SK-N-MC (cell line): ENCODE measurements at regions not wholly inside any gene's neighbourhood (a gene's known extent, or its start where the extent isn't known, plus 50 kb on each side); places are given as distances from the start of the nearest gene placed in this dataset.

Source experiments
- EZH2 ChIP-seq: fragments of 200-600 bp; sonication (generic); IDR thresholded peaks from one replicate; pipeline ENCODE4 v1.6.1; 2017; ENCODE audit warnings: antibody characterized with exemption
- FOXP2 ChIP-seq: optimal IDR thresholded peaks from 2 replicates; pipeline ENCODE3; 2011; ENCODE audit warnings: mild to moderate bottlenecking, moderate library complexity; ENCODE audit not compliant: insufficient read depth; ENCODE audit errors: extremely low read length, control extremely low read depth
- POLR2AphosphoS5 ChIP-seq: IDR thresholded peaks from 2 replicates; pipeline ENCODE4 v1.6.1; 2012; ENCODE audit warnings: mild to moderate bottlenecking, low read depth, low read length, borderline replicate concordance

DNA sequence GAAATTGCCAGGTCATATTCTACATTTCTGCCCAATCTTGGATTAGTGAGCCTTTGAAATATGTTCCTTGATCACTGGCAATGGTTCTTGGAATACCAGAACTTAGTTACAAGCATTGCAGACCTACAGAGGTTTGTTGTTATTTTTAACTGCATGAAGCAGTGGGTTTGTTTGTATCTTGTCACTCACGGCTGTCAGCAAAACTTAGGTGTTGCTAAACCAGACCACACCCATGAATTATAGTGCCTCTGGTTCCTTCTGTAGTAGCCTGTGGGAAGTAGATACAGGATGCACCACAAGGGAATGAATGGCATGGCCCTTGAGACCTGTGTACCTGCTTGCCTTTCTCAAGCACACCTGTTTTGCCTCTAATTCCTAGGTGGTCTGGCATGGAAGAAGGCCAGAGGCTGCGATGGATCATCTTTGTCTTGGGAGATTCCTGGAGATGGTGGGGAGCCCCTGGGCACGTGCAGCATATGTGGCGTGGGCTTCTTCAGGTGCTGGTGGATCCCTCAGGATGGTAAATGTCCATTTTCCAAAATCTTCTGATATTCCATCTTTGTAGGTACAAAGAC is 138.8 kb downstream of the SNRPN start:
- TF ChIP-seq POLR2AphosphoS5, result no peak
- TF ChIP-seq EZH2, result no peak
- TF ChIP-seq FOXP2, result no peak
